ES-I3 (cell line): ENCODE measurements at regions not wholly inside any gene's neighbourhood (a gene's known extent, or its start where the extent isn't known, plus 50 kb on each side); places are given as distances from the start of the nearest gene placed in this dataset.

Experiments used
- H3K36me3 ChIP-seq: 2 replicates; pipeline ENCODE4 v1.6.1; 2013; ENCODE audit warnings: mild to moderate bottlenecking, low read length, control low read depth, moderate library complexity; ENCODE audit not compliant: insufficient read depth
- H3K4me1 ChIP-seq: 2 replicates; pipeline ENCODE4 v1.6.1; 2013; ENCODE audit warnings: mild to moderate bottlenecking, control low read depth, low read length; ENCODE audit not compliant: insufficient read depth
- H3K9ac ChIP-seq: 2 replicates; pipeline ENCODE4 v1.6.1; 2013; ENCODE audit warnings: low read depth, mild to moderate bottlenecking, low read length, moderate library complexity
- H3K9me3 ChIP-seq: 2 replicates; pipeline ENCODE4 v1.6.1; 2013; ENCODE audit warnings: mild to moderate bottlenecking, low read length, moderate library complexity; ENCODE audit not compliant: control insufficient read depth, insufficient read depth

GRCh38 chr1:47646676-47647075 lies 208.8 kb downstream of the FOXD2 start:
- H3K4me1 ChIP-seq: no peaks in the 10 kb centered on the region; the same call in 1 of the 2 replicates

GRCh38 chr1:47647327-47647845 lies 209.5 kb downstream of the FOXD2 start:
- H3K36me3 ChIP-seq: no peaks in the 10 kb centered on the region
- H3K9ac ChIP-seq: no peak overlapping the region
- H3K4me1 ChIP-seq: no peaks in the 10 kb centered on the region; the same call in 1 of the 2 replicates
- H3K9me3 ChIP-seq: no peaks in the 10 kb centered on the region

More at GRCh38 chr1:47646676-47647075, 208.8 kb downstream of the FOXD2 start:
- Histone ChIP-seq H3K36me3 (no peaks in the 10 kb centered on the region), H3K9ac (no peak overlapping the region), H3K9me3 (no peaks in the 10 kb centered on the region)

DNA sequence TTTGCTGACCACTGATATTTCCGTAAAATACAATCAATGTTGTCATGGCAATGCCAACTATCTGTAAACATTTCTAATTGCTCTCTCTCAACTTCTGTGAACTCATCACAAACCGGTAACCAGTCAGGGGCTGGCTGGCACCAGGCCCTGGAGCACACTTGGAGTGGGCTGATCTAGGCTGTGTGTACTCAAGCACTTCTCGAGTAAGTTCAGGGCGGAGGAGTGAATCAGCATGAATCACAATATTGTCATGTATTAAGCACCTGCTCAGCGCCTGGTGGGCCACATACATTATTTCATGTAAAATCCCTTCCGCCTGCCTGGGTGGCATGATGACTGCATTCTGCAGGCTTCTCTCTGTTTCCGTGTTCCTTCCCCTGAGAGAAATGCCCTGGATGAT lies 212.4 kb downstream of the FOXD2 start:
- H3K9me3 ChIP-seq: no peaks in the 10 kb centered on the region
- no peaks in the 10 kb centered on the region; the same call in 1 of the 2 replicates for H3K4me1 ChIP-seq
- H3K9ac ChIP-seq: no peak overlapping the region
- H3K36me3 ChIP-seq: no peaks in the 10 kb centered on the region

DNA sequence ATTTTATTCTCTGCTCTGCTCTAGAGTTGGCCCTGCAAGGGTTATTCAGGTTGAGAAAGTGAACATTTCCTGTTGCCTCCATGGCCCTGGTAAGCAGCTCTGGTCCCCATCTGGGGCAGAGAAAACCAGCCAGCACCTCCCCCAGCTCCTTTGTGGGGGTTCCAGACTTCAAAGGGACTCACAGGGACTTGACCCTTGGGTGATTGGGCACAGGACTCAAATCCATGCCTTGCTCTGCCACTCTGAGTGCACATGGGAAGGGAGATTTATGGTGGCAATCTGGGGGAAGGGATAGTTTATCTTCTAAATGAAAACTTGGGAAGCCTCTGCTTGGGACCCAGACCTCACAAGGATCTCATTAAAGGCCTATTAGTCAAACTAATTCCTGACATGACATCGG lies 212.8 kb downstream of the FOXD2 start:
- H3K36me3 ChIP-seq: no peaks in the 10 kb centered on the region
- no peaks in the 10 kb centered on the region for H3K9me3 ChIP-seq
- no peak overlapping the region for H3K9ac ChIP-seq
- no peaks in the 10 kb centered on the region; the same call in 1 of the 2 replicates for H3K4me1 ChIP-seq

GRCh38 chr1:47651311-47652089 lies 213.7 kb downstream of the FOXD2 start:
- Histone ChIP-seq H3K9ac (no peak overlapping the region), H3K4me1 (no peaks in the 10 kb centered on the region; the same call in 1 of the 2 replicates), H3K9me3 (no peaks in the 10 kb centered on the region), H3K36me3 (no peaks in the 10 kb centered on the region)

DNA sequence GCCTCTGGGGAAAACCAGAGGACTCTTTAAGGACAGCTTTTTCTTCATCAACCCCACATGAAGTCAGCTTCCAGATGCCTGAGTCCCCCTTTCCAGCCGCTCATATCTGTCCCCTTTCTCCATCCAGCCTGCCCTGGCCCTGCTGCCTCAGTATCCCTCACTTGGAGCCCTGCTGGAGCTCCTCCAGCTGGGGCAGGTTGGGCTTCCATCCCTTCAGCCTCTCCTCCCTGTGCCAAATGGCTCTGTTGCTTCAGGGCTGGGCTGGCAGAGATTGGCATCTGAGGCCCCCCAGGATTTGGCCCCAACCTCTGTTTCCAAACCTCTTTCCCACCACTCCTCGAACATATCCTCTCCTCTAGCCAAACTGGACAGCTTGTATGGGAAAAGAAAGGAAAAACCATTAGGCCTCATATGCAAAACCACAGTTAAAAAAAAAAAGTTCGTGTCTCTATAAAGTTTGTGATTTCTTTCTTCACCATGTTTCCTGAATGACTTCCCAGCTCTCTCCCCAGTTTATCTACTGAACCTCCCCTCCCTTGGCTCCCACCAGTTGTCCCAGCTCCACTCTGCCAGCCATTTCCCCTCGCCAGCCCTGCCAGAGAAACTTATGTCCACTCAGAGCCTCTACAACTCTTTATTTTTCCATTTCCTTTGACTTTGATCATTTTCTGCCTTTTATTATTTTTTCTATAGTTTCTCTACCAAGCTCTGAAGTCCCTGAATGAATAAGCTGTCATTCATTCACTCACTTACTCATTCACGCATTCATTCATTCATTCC lies 217.9 kb downstream of the FOXD2 start:
- Histone ChIP-seq H3K36me3 (no peaks in the 10 kb centered on the region), H3K9me3 (no peaks in the 10 kb centered on the region), H3K4me1 (no peaks in the 10 kb centered on the region), H3K9ac (no peak overlapping the region)

GRCh38 chr1:47656719-47657685 lies 219.2 kb downstream of the FOXD2 start:
- no peak overlapping the region for H3K9ac ChIP-seq
- H3K36me3 ChIP-seq: no peaks in the 10 kb centered on the region
- no peaks in the 10 kb centered on the region for H3K4me1 ChIP-seq
- H3K9me3 ChIP-seq: no peaks in the 10 kb centered on the region

DNA sequence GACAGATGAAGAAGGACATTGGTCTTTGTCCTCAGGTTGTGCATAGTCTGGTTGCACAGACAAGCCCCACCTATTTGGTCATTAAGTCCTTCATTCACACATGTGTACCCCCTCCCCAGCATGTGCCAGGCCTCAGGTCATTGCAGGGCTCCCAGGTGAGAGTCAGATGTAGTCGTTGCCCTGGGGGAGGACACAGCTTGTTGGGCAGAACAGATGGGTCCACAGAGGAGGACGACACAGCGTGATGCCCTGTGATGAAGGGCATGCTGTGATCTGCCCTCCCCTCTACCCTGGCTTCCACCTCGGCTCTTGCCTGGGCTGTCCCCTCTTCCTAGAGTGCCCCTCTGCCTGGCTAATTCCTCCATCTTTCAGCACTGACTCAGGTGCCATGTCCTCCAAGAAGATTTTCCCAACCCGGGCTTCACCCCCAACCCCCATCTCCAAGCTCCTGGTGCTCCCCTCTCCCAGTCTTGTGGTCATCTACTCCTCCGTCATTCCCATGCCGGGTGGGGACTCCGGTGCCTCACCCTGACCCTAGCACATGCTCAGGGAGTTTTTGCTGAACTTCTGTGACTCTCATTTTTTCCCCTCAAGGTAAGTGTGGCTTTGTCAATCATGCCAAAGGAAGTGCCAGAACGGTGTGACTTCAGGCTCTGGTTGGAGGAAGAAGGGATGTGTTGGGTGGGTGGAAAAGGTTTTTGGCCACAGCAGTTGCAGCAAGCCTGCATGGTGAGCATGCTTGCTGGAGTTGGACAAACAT lies 220.5 kb downstream of the FOXD2 start:
- no peaks in the 10 kb centered on the region for H3K36me3 ChIP-seq
- H3K9ac ChIP-seq: no peak overlapping the region
- H3K9me3 ChIP-seq: no peaks in the 10 kb centered on the region
- H3K4me1 ChIP-seq: no peaks in the 10 kb centered on the region

GRCh38 chr1:47659146-47659545 lies 221.3 kb downstream of the FOXD2 start:
- no peaks in the 10 kb centered on the region for H3K9me3 ChIP-seq
- no peak overlapping the region for H3K9ac ChIP-seq
- H3K4me1 ChIP-seq: no peaks in the 10 kb centered on the region
- no peaks in the 10 kb centered on the region for H3K36me3 ChIP-seq

DNA sequence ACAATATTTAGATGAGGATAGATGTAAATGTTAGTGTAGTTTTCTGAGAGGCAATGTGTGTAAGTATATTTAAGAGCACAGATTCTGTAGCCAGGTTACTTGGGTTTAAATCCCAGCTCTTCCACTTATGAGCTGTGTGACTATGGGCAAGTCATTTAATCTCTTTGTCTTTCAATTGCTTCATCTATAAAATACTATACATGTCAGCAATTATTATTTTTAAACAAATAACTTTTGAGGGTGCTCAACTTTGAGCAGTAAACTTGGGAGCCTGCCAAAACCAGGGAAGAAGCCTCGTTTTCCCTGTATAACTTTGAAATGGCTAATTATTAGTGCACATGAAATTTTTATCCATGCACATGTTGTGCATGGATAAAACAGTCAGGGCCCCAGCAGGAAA lies 222.8 kb downstream of the FOXD2 start:
- no peak overlapping the region for H3K9ac ChIP-seq
- no peaks in the 10 kb centered on the region for H3K4me1 ChIP-seq
- no peaks in the 10 kb centered on the region for H3K9me3 ChIP-seq
- H3K36me3 ChIP-seq: no peaks in the 10 kb centered on the region

GRCh38 chr1:47661040-47661439 lies 223.2 kb downstream of the FOXD2 start:
- Histone ChIP-seq H3K36me3 (no peaks in the 10 kb centered on the region), H3K9ac (no peak overlapping the region), H3K4me1 (no peaks in the 10 kb centered on the region), H3K9me3 (no peaks in the 10 kb centered on the region)

GRCh38 chr1:47662068-47662467 lies 224.2 kb downstream of the FOXD2 start:
- no peaks in the 10 kb centered on the region for H3K9me3 ChIP-seq
- no peak overlapping the region for H3K9ac ChIP-seq
- no peaks in the 10 kb centered on the region for H3K4me1 ChIP-seq
- no peaks in the 10 kb centered on the region for H3K36me3 ChIP-seq

DNA sequence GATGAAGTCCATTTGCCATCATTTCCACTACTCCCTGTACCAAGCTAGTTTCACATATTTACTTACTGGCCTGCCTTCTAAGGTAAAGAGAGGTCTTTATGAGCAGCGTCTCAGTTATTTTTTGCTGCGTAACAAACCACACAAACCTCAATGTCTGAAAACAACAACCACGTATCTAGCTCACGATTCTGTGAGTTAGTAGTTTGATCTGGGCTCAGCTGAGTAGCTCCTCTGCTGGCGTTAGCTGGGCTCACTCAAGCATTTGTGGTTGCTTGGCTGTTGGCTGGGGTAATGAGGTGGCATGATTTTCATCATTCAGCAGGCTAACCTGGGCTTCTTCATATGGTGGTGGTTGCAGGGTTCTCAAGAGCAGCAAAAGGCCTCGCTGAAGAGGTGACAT lies 225.4 kb downstream of the FOXD2 start:
- Histone ChIP-seq H3K9me3 (no peaks in the 10 kb centered on the region), H3K4me1 (no peaks in the 10 kb centered on the region), H3K9ac (no peak overlapping the region), H3K36me3 (no peaks in the 10 kb centered on the region)
